Right forelimb (tissue), 1 donor: ENCODE measurements at regions not wholly inside any gene's neighbourhood (a gene's known extent, or its start where the extent isn't known, plus 50 kb on each side); places are given as distances from the start of the nearest gene placed in this dataset.
"Not testable (repeated sequence)": the region's sequence is repeated elsewhere in the genome, so short reads cannot be mapped to it uniquely, and the experiment has no call there.

Experiments used
- DNase-seq: peaks from one replicate; pipeline ENCODE4 v3.0.0-alpha.2; 2018

DNA sequence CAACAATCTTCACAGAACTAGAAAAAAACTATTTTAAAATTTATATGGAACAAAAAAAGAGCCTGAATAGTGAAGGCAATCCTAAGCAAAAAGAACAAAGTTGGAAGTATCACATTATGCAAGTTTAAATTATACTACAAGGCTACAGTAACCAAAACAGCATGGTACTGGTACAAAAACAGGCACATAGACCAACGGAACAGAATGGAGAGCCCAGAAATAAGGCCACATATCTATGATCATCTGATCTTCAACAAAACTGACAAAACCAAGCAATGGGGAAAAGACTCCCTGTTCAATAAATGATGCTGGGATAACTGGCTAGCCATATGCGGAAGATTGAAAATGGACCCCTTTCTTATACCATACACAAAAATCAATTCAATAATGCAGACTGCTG, 74.4 kb upstream of the RTN4 start:
- DNase-seq: not testable (repeated sequence)

- DNase-seq: no peak
These were observed 73.6 kb upstream of the RTN4 start for GRCh38 chr2:55123851-55124269.

GRCh38 chr2:55120634-55121359, 70.5 kb upstream of the RTN4 start:
- DNase-seq: peak; percentile 78

DNA sequence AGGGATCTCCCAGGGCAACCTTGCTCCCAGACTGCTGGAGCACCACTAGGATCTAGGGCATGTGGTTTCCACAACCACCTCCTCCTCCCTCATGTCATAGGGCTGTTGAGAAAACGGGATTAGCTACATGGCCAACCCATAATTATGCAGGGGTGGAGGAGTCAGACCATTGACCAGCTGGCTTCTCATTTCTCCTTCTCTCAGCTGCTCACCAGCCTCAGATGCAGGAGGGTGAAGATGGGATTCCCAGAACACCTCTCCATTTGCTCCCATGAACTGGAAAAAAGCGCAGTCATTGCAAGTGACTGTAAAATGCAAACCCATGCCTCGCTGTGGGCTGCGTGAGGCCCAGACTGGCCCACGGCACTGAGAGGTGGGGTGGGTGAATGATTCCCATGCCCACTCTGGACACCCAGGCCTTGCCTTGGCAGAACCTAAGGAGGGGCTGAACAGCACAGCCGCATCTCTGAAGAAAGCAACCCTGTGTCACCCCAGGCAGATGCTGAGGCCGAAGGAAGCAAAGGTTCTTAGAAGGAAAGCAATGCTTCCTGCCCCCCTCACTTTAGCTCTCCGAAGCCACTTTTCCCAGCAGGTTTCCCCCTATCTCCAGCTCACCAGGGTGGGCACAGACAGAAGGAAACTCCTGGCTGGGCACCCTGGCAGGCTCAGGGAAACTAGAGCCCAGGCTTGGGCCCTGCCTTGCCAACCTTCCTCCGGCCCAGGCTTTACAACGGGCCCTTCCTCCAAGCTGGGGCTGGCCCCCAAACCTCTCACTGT, 69.6 kb upstream of the RTN4 start:
- no peak for DNase-seq

DNA sequence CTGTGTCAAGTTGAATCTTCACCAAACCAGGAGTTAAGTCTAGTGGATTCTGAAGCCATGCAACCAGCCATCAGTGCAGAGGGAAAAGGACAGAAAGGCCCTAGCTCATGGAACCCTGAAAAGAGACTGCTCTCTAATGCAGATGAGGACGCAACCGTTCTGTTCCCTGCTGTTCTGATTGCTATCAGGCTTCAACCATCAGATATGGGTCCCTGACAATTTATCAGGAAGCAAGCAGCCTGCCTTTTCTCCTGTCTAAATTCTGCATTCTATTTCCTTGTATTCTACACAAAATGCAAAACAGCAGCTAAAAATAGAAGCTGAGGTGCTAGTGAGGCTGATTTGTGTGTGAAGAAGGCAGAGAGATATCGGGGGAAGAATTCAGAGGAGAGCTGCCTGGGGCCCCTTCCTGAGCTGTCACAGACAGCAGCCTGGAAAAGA, 68.4 kb upstream of the RTN4 start:
- no peak for DNase-seq

- DNase-seq: no peak
These were observed 66.7 kb upstream of the RTN4 start for GRCh38 chr2:55116966-55117365.

- DNase-seq: no peak
These were observed 66.3 kb upstream of the RTN4 start for GRCh38 chr2:55116598-55116964.

GRCh38 chr2:55115761-55116597, 65.7 kb upstream of the RTN4 start:
- DNase-seq: no peak

DNA sequence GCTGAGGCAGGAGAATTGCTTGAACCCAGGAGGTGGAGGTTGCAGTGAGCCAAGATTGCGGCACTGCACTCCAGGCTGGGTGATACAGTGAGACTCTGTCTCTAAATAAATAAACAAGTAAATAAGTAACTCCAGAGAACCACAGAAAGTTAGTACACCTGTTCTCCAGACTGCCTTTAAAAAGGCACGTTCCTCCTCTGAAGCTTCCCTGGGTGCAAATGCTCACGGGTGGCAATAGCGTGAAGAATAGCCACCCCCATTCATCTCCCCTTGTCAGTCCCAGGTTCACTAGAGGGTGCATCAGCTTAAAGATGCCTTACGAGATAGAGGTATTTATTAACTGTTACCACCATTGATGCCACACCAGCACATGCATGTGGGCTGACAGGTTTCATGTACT, 64.3 kb upstream of the RTN4 start:
- no peak for DNase-seq

DNA sequence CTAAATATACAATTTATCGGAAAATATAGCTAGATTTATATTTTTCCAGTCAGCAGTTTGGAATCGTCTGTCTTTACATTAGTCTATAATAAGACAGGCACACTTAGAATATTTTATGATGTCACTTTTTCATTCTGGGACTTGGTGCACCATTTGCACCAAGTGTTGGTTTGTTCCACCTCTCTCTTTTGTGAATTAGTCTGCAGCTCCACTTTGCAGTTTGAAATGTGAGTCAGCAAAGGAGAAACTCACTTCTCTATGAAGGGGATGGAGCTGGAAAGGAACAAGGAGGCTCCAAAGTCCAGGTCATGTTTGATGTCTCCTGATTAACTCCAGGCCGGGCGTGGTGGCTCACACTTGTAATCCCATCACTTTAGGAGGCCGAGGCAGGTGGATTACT, 63.8 kb upstream of the RTN4 start:
- no peak for DNase-seq

GRCh38 chr2:55112229-55113031, 62.2 kb upstream of the RTN4 start:
- DNase-seq: peak; percentile 87

- DNase-seq: peak; percentile 48
These were observed 61.4 kb upstream of the RTN4 start for GRCh38 chr2:55111570-55112228.

DNA sequence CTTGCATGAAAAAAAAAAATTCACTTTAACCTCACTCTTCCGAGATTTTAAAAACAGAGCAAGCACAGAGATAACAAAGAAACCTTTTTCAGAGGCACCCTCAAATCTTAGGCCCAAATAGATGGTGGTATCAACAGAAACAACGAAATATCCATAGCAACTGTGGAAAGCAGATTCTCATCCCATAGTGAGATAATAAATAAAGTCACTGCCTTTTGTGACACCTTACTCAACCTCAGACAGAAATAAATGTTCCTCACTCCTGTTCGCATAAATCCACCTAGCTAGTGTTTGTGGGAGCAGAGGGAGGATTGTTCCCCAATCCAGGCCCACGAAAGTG, 60.9 kb upstream of the RTN4 start:
- DNase-seq: no peak

DNA sequence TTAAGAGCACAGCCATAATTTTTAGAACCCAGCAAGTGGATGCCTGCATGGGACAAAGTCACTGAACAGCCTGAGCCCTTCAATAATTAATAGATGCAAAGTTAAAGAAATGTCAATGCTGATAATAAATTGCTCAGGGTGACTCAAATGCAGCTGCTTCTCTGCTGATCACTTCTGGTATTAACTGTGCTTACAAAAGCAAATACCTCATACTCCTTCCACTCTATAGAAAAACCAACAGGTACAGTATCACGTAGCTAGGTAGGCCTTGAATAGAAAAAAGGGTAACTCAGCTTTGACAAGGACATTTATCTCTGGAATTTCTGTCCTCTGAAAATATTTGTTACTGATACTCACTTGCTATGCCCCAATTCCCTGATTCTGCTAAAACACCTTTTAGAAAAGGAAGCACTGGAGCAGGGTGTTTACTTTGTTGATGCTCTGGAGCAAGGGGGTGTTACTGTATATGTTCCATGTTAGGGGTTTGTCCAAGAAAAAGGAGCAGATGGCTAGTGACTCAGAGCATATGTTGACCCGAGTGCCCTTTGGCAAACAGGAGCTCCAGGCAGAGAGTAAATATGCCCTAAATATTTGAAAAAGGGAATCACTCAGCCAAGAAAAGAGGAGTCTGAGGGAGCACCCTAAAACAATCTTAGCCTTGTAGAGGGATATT, 59.1 kb upstream of the RTN4 start:
- no peak for DNase-seq

DNA sequence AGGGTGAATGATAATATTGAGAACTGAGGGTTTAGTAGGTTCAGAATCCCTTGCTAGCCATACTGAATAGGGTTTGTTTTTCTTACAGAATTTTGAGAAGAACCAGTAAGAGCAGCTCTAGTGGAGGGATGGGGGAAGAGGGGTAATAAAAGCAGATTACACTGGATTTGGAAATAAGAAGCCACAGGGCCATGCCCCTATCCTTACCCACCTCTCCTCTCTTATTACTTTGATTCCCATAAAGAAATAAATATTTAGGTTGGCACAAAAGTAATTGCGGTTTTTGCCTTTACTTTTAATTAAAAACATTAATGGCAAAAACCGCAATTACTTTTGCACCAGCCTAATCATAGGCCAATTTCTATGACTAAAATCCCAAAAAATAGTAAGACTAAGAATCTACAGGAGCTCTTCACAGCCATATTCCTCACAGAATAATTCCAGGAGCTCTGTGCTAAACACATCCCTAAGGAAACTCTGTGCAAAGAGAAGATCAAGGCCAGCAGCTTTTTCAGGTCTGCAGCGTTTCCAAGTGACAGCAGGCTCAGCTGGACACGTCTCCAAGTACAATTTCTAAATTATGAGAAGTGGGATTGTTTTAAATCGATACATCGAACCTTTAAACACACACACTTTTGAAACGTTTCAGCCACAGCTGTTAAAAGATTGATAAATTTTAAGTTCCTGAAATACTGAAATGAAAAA, 58.4 kb upstream of the RTN4 start:
- no peak for DNase-seq

- no peak for DNase-seq
These were observed 57.2 kb upstream of the RTN4 start for GRCh38 chr2:55107436-55107835.

DNA sequence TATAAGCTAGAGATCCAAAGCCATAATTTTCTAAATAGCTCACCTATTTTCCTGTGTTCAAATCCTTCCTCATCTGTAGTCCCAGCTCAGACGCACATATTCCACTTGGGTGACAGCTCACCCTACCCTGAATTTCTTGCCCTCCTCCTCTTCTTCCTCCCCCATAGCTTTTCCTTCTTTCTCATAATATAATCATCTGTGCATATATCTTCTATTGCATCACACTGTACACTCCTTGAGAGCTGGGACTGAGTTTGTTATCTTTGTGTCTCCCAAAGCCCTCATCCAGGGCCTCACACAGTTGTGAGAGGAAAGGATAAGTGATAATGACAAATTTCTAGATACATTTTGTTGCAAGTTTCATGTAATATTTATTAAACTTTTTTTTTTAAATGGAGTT, 55.9 kb upstream of the RTN4 start:
- no peak for DNase-seq

DNA sequence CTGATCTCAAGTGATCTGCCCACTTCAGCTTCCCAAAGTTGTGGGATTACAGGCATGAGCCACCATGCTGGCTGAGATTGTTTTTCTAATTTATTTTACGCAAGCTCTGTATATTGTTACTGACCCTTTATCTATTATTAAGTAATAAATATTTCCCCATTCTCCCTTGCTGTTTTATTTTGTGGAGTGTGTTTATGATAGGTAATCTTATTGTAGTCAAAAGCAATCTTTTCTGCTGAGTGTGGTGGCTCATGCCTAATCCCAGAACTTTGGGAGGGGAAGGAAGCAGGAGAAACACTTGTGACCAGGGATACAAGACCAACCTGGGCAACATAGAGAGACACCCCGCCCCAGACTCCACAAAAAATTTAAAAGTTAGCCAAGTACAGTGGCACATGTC, 55.2 kb upstream of the RTN4 start:
- DNase-seq: no peak

DNA sequence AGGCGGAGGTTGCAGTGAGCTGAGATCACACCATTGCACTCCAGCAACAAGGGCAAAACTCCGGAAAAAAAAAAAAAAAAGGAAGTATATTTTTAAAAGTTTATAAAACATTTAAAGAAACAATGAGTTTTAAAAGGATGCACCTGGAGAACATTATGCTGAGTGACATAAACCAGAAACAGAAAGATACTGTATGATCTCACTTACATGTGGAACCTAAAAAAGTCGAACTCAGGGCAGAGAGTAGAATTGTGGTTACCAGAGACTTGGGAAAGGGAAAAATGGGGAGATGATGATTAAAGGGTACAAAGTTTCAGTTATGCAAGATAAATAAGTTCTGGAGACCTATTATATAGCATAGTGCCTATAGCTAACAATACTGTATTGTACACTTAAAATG, 52.8 kb upstream of the RTN4 start:
- no peak for DNase-seq

- no peak for DNase-seq
These were observed 52.0 kb upstream of the RTN4 start for GRCh38 chr2:55102056-55102812.
